CD14-positive monocyte (primary cell): ENCODE measurements at regions not wholly inside any gene's neighbourhood (a gene's known extent, or its start where the extent isn't known, plus 50 kb on each side); places are given as distances from the start of the nearest gene placed in this dataset.

Source experiments
- DNase-seq, 3 donors: peaks; one replicate each; pipeline ENCODE4 v3.0.0-alpha.2; 2011 to 2022
- H2AFZ ChIP-seq: 2 replicates; pipeline ENCODE4 v1.6.0; 2012; ENCODE audit warnings: mild to moderate bottlenecking, low read depth, low read length, inconsistent platforms; ENCODE audit not compliant: insufficient read depth, poor library complexity, severe bottlenecking
- H3K27ac ChIP-seq, 2 donors: 1 replicate in 1 of 2; 2 replicates in 1 of 2; pipeline ENCODE4 v1.5.1; 2012 to 2013; ENCODE audit warnings: low read length in 2 of 2, control low read depth in 1 of 2, inconsistent platforms in 1 of 2, low read depth in 1 of 2, mild to moderate bottlenecking in 1 of 2
- H3K27me3 ChIP-seq, 2 donors: one replicate each; pipeline versions ENCODE4 v1.6.0 to v1.6.1; 2011 to 2013; ENCODE audit warnings: low read length in 2 of 2; ENCODE audit not compliant: control insufficient read depth in 2 of 2, insufficient read depth in 2 of 2
- H3K36me3 ChIP-seq, 2 donors: replicated peaks in 1 of 2; 1 replicate in 1 of 2; 2 replicates in 1 of 2; pipeline versions ENCODE4 v1.5.1 to v1.6.1; 2012 to 2013; ENCODE audit warnings: low read length in 2 of 2, control low read depth in 1 of 2, inconsistent platforms in 1 of 2, mild to moderate bottlenecking in 1 of 2; ENCODE audit not compliant: insufficient read depth in 2 of 2, control insufficient read depth in 1 of 2
- H3K4me1 ChIP-seq, 2 donors: 1 replicate in 1 of 2; 2 replicates in 1 of 2; pipeline versions ENCODE4 v1.5.1 to v1.6.1; 2012 to 2013; ENCODE audit warnings: low read length in 2 of 2, control low read depth in 1 of 2, inconsistent platforms in 1 of 2, mild to moderate bottlenecking in 1 of 2, moderate library complexity in 1 of 2; ENCODE audit not compliant: insufficient read depth in 2 of 2, control insufficient read depth in 1 of 2
- H3K4me2 ChIP-seq: replicated peaks from 2 replicates; pipeline ENCODE3; 2012; ENCODE audit warnings: low read length, moderate library complexity, mild to moderate bottlenecking; ENCODE audit not compliant: poor library complexity, severe bottlenecking; ENCODE audit errors: extremely low read depth
- H3K4me3 ChIP-seq, 3 experiments: fragments of 200-600 bp in 1 of 3; sonication (generic) in 1 of 3; replicated peaks in 1 of 3; 1 replicate in 2 of 3; 2 replicates in 1 of 3; pipeline ENCODE4 v1.5.1; 2011 to 2013; ENCODE audit warnings: low read length in 3 of 3, mild to moderate bottlenecking in 3 of 3, control low read depth in 2 of 3, low read depth in 2 of 3, inconsistent platforms in 1 of 3, moderate library complexity in 1 of 3
- H3K79me2 ChIP-seq: 2 replicates; pipeline ENCODE4 v1.6.0; 2012; ENCODE audit warnings: mild to moderate bottlenecking, control low read depth, inconsistent platforms, low read length, moderate library complexity; ENCODE audit not compliant: insufficient read depth
- H3K9ac ChIP-seq: 2 replicates; pipeline ENCODE4 v1.6.0; 2017; ENCODE audit warnings: low read length, mild to moderate bottlenecking; ENCODE audit not compliant: insufficient read depth, poor library complexity, severe bottlenecking
- H3K9me3 ChIP-seq, 2 donors: replicated peaks in 1 of 2; 1 replicate in 1 of 2; 2 replicates in 1 of 2; pipeline versions ENCODE4 v1.5.1 to v1.6.1; 2012 to 2013; ENCODE audit warnings: low read length in 2 of 2, control low read depth in 1 of 2; ENCODE audit not compliant: control insufficient read depth in 1 of 2, insufficient read depth in 1 of 2
- H4K20me1 ChIP-seq: 2 replicates; pipeline ENCODE4 v1.6.0; 2012; ENCODE audit warnings: mild to moderate bottlenecking, low read length, control low read depth, moderate library complexity; ENCODE audit not compliant: insufficient read depth
- H3K27ac Mint-ChIP-seq, 7 donors: one replicate each; pipeline ENCODE4 v1.8.0; 2020; ENCODE audit warnings: mild to moderate bottlenecking in 7 of 7, mixed read lengths in 7 of 7, moderate library complexity in 6 of 7, inconsistent platforms in 2 of 7
- H3K27me3 Mint-ChIP-seq, 3 donors: one replicate each; pipeline ENCODE4 v1.8.0; 2021 to 2022; ENCODE audit warnings: low read depth in 3 of 3, mild to moderate bottlenecking in 3 of 3, mixed read lengths in 3 of 3, moderate library complexity in 3 of 3, inconsistent platforms in 1 of 3
- H3K36me3 Mint-ChIP-seq, 2 donors: one replicate each; pipeline ENCODE4 v1.8.0; 2020; ENCODE audit warnings: mixed read lengths in 2 of 2, inconsistent platforms in 1 of 2, mild to moderate bottlenecking in 1 of 2
- H3K4me1 Mint-ChIP-seq: one replicate; pipeline ENCODE4 v1.8.0; 2020; ENCODE audit warnings: mild to moderate bottlenecking, mixed read lengths
- H3K4me3 Mint-ChIP-seq, 2 donors: one replicate each; pipeline ENCODE4 v1.8.0; 2020; ENCODE audit warnings: mild to moderate bottlenecking in 2 of 2, mixed read lengths in 2 of 2, moderate library complexity in 1 of 2
- H3K9me3 Mint-ChIP-seq, 7 donors: one replicate each; pipeline ENCODE4 v1.8.0; 2020 to 2022; ENCODE audit warnings: mixed read lengths in 7 of 7, mild to moderate bottlenecking in 6 of 7, moderate library complexity in 6 of 7, inconsistent platforms in 2 of 7
- WGBS: methylation state at CpG from one replicate; pipeline ENCODE4 v1.1.5; 2013; ENCODE audit warnings: missing lambda C conversion rate; ENCODE audit not compliant: insufficient coverage; 5-methylcytosine and 5-hydroxymethylcytosine counted together
- intact Hi-C, 2 donors: fragments of 100-400 bp; cut with micrococcal nuclease; formaldehyde crosslinking; loops; one replicate each; pipeline versions ENCODE4 v1.15.0 to v1.15.1; 2023
- TF ChIP-seq, protein P1 (sequence below): fragments of 200-600 bp; IDR thresholded peaks from one replicate; pipeline ENCODE4 v1.8.0; 2022; ENCODE audit warnings: antibody characterized with exemption, mild to moderate bottlenecking

DNA sequence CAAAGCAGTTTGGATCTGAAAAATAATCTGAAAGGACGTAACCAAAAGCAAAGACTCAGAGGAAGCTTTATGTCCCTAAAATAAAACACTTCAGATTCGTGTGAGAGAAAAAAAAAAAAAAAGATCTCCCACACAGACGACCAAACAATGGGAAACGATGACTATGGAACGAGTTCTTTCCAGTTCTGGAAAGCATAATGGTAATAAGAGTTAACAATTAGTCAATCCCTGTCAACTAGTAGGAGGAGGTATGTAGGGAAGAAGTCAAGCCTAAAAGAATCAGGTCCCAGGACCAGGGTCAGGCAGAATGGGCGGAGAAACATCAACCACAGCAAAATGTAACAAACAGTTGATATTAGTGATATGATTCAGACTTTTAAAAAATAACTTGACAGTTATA lies 170.3 kb upstream of the SETBP1 start:
- H3K9ac ChIP-seq, result no peak overlapping the region
- TF ChIP-seq, protein P1, sequence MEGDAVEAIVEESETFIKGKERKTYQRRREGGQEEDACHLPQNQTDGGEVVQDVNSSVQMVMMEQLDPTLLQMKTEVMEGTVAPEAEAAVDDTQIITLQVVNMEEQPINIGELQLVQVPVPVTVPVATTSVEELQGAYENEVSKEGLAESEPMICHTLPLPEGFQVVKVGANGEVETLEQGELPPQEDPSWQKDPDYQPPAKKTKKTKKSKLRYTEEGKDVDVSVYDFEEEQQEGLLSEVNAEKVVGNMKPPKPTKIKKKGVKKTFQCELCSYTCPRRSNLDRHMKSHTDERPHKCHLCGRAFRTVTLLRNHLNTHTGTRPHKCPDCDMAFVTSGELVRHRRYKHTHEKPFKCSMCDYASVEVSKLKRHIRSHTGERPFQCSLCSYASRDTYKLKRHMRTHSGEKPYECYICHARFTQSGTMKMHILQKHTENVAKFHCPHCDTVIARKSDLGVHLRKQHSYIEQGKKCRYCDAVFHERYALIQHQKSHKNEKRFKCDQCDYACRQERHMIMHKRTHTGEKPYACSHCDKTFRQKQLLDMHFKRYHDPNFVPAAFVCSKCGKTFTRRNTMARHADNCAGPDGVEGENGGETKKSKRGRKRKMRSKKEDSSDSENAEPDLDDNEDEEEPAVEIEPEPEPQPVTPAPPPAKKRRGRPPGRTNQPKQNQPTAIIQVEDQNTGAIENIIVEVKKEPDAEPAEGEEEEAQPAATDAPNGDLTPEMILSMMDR, result no peak
- H3K9me3 ChIP-seq, result no peaks in the 10 kb centered on the region
- H3K36me3 Mint-ChIP-seq, result peaks cover 0 to 1% of the 10 kb centered on the region in 2 donors
- H3K27ac Mint-ChIP-seq, result no peak overlapping the region
- intact Hi-C loops, result no loop called here
- no peaks in the 10 kb centered on the region for H3K27me3 ChIP-seq
- H3K36me3 ChIP-seq, result no peaks in the 10 kb centered on the region
- peaks cover 12% of the 10 kb centered on the region for H3K4me1 Mint-ChIP-seq
- no peak overlapping the region for H3K4me2 ChIP-seq
- H3K4me1 ChIP-seq, result peaks cover 30 to 38% of the 10 kb centered on the region in 2 donors
- H3K27ac ChIP-seq, result no peak overlapping the region
- H3K79me2 ChIP-seq, result no peaks in the 10 kb centered on the region
- peaks cover 0 to 7% (median 2%) of the 10 kb centered on the region in 7 donors for H3K9me3 Mint-ChIP-seq
- no peak overlapping the region for H3K4me3 ChIP-seq
- H4K20me1 ChIP-seq, result no peaks in the 10 kb centered on the region
- peaks cover 0 to 2% (median 0%) of the 10 kb centered on the region in 3 donors for H3K27me3 Mint-ChIP-seq
- H3K4me3 Mint-ChIP-seq, result no peak overlapping the region
- WGBS, result no CpG with 5 or more reads among the region's 6 CpGs
- no peak overlapping the region for H2AFZ ChIP-seq
- DNase-seq, result no peak

DNA sequence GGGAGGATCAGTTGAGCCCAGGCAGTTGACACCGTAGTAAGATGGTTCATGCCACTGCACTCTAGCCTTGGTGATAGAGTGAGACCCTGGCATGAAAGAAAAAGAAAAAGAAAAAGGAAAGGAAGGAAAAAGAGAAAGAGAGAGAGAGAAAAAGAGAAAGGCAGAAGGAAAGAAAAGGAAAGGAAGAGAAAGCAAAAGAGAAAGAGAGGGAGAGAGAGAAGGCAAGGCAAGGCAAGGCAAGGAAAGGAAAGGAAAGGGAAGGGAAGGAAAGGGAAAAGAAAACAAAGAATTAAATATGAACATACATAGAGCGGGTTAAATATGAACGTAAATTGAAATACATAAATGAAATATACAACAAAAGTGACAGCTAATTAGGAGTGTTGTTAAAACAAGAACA lies 167.5 kb upstream of the SETBP1 start:
- Histone ChIP-seq H3K27me3 (no peaks in the 10 kb centered on the region), H3K9me3 (no peaks in the 10 kb centered on the region), H3K4me3 (no peak overlapping the region), H3K9ac (no peak overlapping the region), H2AFZ (no peak overlapping the region), H3K4me1 (peaks cover 12% of the 10 kb centered on the region in 2 donors), H4K20me1 (no peaks in the 10 kb centered on the region), H3K36me3 (no peaks in the 10 kb centered on the region), H3K79me2 (no peaks in the 10 kb centered on the region), H3K27ac (no peak overlapping the region), H3K4me2 (no peak overlapping the region)
- Mint-ChIP-seq H3K4me1 (peaks cover 9% of the 10 kb centered on the region), H3K9me3 (peaks cover 0 to 5% (median 2%) of the 10 kb centered on the region in 7 donors), H3K36me3 (peaks cover 0 to 1% of the 10 kb centered on the region in 2 donors), H3K27ac (peak overlapping the region in 2 of 7 donors; percentile 4 to 77), H3K4me3 (no peak overlapping the region), H3K27me3 (peaks cover 0 to 2% (median 0%) of the 10 kb centered on the region in 3 donors)
- 78% methylated on average over 1 of the region's 3 CpGs for WGBS
- intact Hi-C loops, result no loop called here
- DNase-seq, result no peak
- TF ChIP-seq, protein P1, result no peak
